ENCODE measurements at regions not wholly inside any gene's neighbourhood (a gene's known extent, or its start where the extent isn't known, plus 50 kb on each side); places are given as distances from the start of the nearest gene placed in this dataset.

DNA sequence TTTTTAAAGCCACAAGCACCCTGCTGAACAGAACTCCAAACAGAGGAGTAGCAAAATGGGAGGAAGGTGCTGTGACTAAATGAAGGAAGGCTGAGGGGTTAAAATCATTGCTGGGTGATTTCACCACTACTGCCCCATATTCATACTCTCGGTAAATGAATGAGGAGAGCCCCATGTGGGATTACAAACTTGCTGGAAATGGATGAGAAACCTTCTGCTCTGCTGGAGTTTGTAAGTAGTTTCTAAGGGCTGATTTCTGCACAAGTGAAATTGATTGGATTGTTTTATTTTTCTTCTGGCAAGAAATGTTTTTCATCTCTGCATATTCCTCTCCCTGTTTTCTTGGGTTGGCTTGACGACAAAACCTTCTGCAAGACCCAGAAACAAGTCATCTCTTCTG lies 533.5 kb upstream of the MMS22L start:
- ATAC-seq, result no peak

DNA sequence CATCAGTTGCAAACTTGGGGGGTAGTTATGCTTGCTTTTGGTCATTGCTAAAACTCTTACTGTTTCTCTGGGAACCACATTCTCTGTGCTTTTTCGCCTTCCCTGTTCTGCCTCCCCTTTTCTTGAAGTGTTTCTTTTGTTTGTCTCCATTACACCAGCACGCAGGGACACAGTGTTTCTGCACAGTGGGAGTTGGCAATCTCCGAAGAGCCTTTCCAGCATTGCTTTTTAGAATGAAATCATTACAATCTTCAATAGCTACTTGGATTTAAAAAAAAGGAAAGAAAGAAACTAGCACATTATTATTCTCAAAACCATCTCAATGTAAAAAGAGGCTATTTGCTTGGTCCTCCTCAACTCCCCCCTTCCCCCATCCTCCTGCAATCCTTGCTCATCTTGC lies 536.7 kb upstream of the MMS22L start:
- no peak for ATAC-seq

DNA sequence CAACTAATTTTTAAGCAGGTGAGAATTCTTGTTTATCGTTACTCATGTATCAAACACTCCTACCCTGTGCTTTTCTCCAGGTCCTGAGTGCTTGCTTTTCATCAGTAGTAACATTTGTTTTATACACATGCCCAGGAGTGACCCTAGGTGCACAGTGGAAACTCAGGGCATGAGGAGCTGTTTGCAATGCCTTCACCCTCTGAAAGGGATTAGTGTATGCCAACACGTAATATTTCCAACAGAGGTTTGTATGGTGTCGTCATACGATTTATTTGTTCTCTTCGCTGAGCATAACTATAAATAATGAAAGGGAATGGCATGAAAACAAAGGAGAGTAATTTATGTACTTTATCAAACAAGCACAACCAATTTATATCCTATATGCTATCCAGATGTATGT lies 537.4 kb upstream of the MMS22L start:
- no peak for ATAC-seq

DNA sequence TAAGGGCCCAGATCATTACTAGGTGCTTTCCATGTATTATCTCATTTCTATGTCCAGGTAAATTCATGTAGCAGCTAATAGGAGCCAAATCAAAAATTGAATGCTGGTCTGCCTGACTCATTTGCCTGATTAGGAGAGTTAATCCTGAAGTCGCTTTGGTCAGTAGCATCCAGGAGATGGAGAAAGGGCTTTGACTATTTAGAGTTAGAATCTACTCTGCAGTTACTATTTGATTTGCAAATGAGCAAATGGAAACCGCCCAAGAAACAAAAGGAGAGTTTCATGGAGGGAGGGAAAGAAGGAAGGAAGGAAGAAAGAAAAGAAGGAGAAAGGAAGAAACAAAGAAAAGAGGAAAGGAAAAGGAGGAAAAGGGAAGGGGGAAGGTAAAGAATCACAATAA lies 539.6 kb upstream of the MMS22L start:
- ATAC-seq, result no peak

DNA sequence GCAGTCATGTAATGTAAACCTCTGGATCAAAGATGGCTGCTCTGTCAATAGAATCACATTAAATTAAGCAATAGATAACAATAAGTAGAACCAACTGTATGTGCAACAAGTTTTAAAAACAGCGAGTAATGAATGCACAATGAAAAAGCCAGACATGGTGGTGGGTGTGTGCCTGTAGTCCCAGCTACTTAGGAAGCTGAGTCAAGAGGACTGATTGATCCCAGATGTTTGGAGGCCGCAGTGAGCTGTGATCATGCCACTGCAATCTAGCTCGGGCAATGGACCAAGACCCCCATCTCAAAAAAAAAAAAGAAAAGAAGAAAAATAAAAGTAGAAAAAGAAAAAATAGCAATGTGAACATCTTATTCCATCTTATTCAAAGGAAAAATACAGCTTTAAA lies 558.7 kb upstream of the MMS22L start:
- no peak for ATAC-seq

DNA sequence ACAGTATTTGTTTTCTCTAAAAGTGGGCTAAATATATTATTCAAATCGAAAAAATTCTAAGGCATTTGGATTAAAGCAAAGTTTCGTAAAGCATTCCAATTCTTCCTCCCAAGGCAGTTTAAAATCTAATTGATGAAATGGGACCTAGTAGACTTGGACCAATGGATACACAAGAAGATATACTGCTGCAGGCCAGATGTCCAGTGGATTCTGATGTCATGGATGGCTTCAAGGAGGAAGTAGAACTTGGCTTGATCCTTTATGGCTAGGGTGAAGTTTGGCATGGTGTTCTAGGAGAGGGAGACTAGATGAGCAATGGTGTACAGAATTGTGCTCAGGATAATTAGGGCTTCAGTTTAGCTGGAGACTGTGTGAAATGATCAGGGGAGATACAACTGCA lies 559.5 kb upstream of the MMS22L start:
- no peak for ATAC-seq

DNA sequence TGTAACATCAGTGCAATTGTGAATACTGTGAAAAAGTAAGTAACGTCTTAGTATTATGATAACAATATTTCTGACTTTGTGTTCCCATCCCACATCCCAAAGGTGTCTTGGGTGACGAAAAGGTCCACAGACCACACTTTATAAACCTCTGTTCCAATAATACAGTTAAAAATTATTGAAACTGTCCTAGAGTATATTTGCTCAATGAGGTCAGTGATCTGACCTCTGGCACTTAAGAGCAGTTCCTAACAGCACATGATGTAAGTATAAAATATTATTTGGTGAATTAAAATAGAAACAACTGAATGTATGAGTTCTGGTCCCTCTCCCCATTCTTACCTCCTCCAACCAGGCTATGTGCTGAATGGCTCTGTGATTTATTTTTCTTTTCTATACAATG lies 566.4 kb upstream of the MMS22L start:
- no peak for ATAC-seq

DNA sequence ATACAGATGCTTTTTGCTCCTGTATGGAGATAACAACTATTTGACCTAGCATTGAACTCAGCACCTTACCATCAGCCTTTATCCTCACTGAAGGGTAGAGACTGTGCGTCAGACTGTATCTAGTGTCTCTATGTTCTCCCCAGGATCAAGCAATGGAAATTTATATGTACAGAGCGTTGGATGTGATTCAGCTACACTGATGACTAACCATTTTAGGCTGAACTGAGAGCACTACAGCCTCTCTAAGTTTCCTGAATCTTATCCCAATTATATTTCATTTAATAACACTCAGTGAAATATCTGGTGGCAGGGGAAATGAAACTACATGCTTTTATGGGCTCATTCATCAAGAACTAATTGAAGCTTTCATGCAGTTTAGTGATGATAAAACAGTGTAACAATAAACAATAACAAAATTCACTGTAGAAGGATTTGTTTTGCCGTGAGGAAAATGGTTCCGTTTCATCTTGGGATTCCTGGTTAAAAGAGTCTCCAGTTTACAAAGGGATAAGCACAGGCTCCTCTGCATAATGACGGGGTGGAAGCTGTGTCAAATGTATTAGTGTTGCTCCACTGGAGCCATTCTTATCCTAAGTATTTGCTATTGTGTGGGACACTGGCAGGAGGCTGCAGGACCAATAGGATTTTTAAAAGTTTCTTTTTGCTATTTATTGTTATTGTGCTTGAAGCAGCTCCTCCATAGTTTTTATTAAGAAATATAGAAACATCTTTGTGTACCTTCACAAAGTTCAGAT lies 567.6 kb upstream of the MMS22L start:
- peak; percentile 51 for ATAC-seq

DNA sequence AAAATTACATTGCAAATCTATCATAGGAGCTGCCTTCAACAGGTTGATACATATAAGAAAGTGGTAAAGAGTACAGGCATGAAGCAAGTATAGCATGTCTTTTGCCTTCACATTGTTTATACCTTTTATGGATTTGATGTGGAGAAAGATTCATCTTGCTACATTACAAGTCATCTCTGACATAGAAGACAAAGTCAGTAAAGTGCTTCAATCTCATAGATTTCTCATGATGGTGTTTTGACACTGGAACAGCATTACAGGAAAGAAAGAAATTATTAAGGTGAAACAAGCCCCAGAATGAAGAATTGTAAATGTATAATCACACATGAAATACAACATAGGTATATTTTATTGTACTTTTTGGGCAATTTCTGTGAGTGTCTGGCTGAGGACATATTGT lies 580.7 kb upstream of the MMS22L start:
- no peak for ATAC-seq

DNA sequence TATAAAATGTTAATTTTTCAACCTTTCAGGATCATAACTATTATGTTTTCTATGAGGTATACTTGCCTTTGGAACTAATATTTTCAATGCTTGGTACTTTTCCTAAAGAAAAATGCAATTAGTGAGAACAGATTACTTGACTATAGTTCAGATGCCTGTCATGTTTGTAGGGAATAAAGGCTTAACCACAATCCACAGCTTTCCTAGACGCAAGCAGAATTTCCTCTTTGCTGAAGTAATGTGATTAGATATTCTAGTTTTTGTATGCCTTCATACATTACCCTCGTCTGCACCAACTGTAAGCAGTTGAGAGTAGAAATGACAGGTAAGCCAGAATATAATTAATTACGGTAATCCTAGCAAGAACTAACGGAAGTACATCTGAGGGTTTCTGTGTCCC lies 581.4 kb upstream of the MMS22L start:
- no peak for ATAC-seq

DNA sequence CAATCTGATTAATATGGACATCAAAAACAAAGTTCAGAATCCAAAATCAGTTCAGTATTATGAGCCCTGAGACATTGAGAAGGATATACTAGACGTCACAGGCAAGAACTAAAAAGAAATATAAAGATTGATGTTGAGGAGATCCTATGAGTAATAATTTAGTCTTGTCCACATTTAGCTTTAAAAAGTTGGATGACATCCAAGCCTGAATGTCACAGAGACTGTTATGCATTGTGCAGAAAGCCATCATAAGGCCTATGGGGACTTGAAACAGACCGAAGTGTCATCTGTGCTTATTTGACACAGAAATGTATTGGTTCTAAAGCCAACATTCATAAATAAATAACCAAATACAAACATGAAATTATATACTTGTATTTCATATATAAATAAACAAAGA lies 581.8 kb upstream of the MMS22L start:
- no peak for ATAC-seq

DNA sequence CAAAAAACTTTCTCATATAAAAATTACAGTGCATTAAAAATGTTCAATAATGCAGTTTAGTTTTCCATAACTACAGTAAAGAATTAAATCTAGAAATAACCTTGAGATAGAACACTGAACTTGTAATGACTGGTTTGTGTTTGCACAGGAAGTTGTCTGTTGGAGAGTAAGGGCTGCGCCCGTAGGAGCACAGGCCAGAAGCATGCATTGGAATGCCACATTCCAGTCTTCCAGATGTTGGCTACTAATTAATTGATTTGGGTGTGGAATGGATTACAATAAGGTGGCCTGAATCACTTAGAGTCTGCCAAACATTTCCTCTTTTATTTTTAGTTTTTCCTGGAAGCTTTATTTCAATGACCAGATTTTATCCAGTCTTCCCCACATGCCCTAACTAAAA lies 582.6 kb upstream of the MMS22L start:
- no peak for ATAC-seq

DNA sequence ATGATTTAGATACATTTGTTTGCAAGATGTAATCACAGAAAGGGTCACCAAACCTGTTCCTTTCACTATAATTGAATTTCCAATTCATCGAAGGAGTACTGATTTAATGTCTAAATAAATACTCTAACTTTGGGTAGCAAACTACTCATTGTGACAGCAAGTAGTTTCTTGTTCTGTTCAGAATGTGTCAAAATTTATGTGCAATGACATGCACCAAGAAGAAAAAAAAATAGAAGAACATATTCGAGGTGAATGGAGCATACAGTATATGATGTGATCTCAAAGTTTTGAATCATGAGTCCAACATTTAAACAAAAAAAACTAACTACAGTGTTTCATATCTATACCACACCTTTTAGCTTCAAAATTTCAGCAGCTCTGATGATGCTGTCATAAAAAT lies 583.6 kb upstream of the MMS22L start:
- ATAC-seq, result no peak

DNA sequence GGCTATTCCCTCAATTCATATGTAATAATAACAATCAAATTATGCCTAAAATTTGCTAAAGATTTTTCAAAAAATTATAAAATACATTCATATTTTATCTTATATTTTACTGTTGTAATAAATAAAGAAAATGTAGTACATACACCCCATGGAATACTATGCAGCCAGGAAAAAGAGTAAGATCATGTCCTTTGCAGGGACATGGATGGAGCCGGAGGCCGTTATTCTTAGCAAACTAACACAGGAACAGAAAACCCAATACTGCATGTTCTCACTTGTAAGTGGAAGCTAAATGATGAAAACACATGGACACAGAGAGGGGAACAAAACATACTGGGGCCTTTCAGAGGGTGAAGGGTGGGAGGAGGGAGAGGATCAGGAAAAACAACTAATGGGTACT lies 584.2 kb upstream of the MMS22L start:
- ATAC-seq, result no peak

DNA sequence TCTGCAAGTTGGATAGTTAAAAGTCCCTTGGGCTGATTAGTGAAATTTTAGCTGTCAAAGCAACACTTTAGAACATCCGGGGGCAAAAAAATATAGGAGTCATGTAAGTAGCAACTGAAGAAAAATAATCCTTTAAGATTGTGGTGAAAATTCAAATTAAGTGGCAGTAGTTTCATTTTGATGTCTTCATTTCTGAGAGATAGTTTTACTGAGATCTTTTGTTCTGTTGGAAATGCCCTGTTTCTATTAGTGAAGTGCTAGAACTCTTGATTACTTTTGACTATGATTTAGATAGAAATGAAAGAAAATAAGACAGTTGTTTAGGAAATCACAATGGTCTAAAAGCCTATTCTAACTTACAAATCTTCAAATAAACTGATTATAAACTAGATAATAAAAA lies 587.3 kb upstream of the MMS22L start:
- ATAC-seq, result no peak

DNA sequence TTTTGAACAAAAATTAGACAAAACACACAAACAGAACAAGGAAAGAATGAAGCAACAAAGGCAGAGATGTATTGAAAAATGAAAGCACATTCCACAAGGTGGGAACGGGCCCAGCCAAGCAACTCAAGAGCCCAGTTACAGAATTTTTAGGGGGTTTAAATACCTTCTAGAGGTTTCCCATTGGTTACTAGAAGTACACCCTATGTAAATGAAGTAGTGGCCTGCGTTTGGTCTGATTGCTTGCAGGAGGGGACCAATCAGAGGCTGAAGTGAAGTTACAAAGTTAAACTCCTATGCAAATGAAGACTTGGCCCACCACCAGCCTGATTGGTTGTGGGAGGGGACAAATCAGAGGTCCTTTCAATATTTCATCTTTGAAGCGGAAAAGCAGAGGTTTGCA lies 593.7 kb upstream of the MMS22L start:
- no peak for ATAC-seq

DNA sequence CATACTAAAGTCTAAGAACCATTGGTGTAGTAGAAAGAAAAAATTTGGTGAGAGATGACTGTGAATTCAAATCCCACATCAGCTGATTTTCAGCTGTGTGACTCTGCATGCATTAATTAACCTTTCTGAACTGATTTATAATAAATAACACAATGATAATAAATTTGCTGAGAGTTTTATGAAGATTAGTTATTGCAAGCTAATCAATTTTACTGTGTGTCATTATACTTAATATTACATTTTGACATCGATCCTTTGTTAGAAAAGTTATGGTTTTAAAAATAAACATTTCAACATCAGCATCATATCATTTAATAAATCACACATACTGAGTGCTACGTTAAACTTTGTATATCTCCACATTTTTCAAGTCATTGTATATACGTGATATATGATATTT lies 599.7 kb upstream of the MMS22L start:
- no peak for ATAC-seq

DNA sequence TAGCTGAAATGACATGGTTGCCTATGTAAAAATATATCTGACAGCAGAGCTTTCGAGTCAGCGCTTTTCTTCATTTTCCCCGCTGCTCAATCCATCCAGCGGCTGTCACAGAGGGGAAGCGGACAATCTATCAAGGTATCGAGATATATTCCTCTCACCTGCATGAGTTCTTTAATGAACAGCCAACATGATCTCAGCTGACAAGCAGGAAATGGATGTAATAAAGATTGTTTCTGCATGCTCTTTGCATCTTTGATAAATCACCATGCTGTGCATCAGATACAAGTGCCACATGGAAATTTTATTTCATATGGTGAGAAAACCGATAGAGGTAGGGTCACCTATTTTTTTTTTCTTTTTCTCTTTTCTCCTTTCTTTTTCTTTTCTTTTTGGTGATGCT lies 602.3 kb upstream of the MMS22L start:
- ATAC-seq, result no peak

DNA sequence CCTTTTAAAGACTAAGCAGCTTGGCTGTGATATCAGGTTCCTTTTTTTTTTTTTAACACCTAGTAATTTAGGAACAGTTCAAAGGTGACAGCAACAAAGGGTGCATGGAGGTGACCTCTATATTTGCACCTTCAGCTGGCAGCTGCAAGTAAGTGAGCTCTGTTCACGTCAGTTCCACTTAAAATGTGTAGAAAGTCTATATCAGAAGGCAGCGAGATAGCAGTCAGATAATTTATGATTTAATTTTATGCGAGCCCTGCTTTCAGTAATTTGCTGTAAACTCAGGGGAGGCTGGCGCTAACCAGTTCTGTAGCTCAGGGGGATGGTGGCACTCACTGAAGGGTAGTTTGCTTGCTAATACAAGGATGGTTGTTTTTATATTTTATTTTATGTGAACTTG lies 602.8 kb upstream of the MMS22L start:
- ATAC-seq, result no peak

DNA sequence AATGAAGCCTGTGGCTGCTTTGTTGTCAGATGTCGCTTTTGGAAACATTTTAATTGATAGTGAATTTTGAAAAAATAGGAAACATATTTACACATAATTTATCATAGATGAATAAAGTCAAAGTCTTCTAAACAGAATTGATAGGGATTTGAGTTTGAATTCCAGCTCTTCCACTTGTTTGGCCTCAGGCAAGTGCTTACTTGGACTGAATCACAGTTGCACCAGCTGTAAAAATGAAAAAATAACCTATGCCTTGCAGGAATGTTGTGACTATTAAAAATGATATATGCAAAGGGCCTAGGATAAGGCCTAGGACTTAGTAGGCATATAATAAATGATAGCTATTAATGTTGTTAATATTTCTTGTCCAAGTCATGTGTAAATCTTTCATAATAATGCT lies 618.5 kb upstream of the MMS22L start:
- ATAC-seq, result no peak

DNA sequence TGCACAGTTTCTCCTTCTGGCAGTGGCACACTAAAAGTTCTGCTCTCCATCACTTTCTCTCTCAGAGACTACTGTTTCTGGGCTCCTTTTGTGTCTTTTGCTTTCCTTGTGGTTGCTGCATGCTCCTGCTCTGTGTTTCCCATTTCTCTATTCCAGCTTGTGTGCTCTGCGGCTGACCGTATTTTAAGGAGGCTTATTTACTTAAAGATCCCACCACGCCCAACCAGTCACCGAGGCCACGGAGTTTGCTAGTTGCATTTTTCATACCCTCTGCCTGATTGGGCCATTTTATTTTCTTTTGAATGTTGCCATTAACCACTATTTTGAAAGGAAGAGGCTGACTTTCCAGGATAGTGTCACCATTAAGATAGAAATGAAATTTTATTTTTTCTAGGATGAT lies 626.4 kb upstream of the MMS22L start:
- ATAC-seq, result no peak

DNA sequence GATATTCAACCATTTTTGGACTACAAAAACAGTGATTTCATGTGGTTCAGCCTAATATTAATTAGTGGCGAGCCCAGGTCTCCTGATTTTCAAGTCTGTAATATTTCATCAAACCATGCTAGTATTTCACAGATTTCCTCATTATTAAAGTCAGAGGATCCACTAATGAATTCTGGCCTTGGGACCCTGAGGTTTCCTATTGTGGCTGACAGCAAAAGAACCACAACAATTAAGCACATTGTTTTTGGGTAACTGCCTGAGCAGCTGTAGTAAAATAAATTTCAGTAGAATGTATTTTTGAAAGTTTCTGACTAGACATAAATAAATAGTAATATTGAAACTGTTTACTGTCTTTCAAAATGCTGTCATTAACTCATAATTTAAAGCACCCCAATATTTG lies 630.7 kb upstream of the MMS22L start:
- ATAC-seq, result no peak

DNA sequence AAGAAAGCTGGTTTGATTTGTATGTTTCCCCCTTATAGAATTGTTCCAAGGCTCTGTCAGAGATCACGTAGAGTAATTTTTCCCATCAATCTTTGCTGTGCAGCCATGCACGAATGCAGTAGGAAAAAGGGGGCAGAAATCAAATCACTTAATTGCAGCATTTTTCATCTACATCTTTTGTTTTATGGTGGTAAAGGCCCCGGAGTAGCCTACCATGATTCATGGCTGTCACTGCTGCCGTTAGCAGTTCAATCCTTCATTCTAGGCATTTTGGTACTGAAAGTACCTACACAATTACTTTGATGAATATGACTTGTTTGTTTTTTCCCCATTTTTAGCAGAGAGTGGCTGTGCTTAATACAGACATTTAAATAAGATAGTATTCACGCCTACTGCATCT lies 631.9 kb upstream of the MMS22L start:
- ATAC-seq, result no peak

DNA sequence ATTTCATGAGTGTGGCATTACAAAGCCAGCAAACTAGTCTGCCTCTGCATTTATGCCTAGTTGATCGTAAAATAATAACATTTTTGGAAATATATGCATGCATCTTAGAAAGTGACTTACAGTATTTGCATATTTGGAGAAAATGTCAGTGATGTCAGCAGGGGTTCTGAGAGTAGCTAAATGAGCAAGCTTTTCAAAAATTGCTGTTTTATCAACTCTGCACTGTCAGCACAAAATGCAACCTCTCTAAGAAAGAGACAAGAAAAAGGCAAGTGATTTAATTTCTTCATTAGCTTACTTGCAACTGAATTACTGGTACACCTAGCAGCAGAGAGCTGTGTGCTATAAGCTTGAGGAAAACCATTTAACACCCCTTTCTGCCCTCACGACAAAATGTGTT lies 632.5 kb upstream of the MMS22L start:
- no peak for ATAC-seq

DNA sequence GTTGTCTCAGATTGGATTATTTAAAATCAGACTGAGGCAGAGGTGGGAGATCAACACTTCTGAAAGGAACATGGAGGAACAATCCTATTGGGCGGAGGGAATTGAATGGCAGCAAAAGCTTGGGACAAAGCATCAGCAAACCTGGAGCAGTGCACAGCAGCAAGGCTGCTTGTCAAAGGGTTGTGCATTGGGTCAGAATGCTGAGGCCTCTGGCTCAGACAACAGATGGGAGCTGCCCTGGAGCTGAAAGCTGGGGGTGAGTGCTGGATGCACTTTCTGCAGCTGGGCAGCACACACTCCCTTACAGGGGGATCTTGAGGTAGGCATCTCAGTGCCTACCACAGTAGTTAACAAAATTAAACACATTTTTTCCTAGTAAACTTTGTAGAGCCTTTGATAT lies 634.4 kb upstream of the MMS22L start:
- no peak for ATAC-seq

DNA sequence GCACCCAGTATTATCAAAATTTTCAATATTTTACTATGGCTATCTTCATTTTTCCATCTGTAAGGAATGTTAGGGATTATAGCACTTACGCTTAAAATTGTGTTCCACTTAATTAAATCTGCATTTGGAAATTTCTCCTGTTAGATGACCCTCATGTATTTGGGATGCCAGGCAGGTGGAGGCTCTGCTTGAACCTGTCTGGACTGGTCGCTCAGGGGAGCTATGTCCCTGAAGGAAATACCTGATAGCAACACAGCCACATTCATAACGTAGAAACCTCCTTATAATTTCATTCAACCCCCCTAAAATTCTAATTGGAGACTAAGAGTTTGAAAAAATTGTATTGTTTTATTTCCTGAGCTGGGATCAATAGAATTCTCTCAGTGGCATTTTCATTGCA lies 636.0 kb upstream of the MMS22L start:
- no peak for ATAC-seq
